GM12892 (cell line): ENCODE measurements at regions not wholly inside any gene's neighbourhood (a gene's known extent, or its start where the extent isn't known, plus 50 kb on each side); places are given as distances from the start of the nearest gene placed in this dataset.

Experiments
- POLR2A ChIP-seq: IDR thresholded peaks from 2 replicates; pipeline ENCODE4 v1.6.1; 2011; ENCODE audit warnings: low read depth, low read length, control low read depth
- POLR2AphosphoS5 ChIP-seq: IDR thresholded peaks from 2 replicates; pipeline ENCODE4 v1.6.1; 2011; ENCODE audit warnings: low read depth, low read length, control low read depth
- TAF1 ChIP-seq: IDR thresholded peaks from 2 replicates; pipeline ENCODE4 v1.6.1; 2011; ENCODE audit warnings: low read depth, mild to moderate bottlenecking, control low read depth, low read length, borderline replicate concordance

GRCh38 chr17:68737761-68738443 is 136.7 kb upstream of the FAM20A start:
- no peak for TF ChIP-seq POLR2AphosphoS5
- no peak for TF ChIP-seq POLR2A
- no peak for TF ChIP-seq TAF1
